Thoracic aorta (tissue), 2 donors: ENCODE measurements at regions not wholly inside any gene's neighbourhood (a gene's known extent, or its start where the extent isn't known, plus 50 kb on each side); places are given as distances from the start of the nearest gene placed in this dataset.

Experiments
- ATAC-seq: fragments of 150-250 bp; one replicate; pipeline ENCODE4 v1.8.0; 2017; ENCODE audit warnings: low read depth; ENCODE audit not compliant: insufficient number of reproducible peaks, low FRiP score
- DNase-seq: peaks from one replicate; pipeline ENCODE4 v3.0.0-alpha.2; 2020; ENCODE audit warnings: low spot score
- H3K27ac ChIP-seq, 2 donors: fragments of 200-600 bp; sonication (generic); 1 replicate in 1 of 2; 2 replicates in 1 of 2; pipeline ENCODE4 v1.5.1; 2016; ENCODE audit warnings: mild to moderate bottlenecking in 2 of 2, moderate library complexity in 2 of 2
- H3K27me3 ChIP-seq: fragments of 200-600 bp; sonication (generic); replicated peaks from 2 replicates; pipeline ENCODE4 v1.6.0; 2016; ENCODE audit warnings: mild to moderate bottlenecking; ENCODE audit not compliant: insufficient read depth
- H3K36me3 ChIP-seq: fragments of 200-600 bp; sonication (generic); one replicate; pipeline ENCODE4 v1.5.1; 2016
- H3K4me1 ChIP-seq, 2 donors: fragments of 200-600 bp; sonication (generic); 1 replicate in 1 of 2; 2 replicates in 1 of 2; pipeline versions ENCODE4 v1.5.1 to v1.6.0; 2016; ENCODE audit warnings: low read depth in 2 of 2, mild to moderate bottlenecking in 1 of 2; ENCODE audit not compliant: control insufficient read depth in 1 of 2
- H3K4me3 ChIP-seq: fragments of 200-600 bp; sonication (generic); 2 replicates; pipeline ENCODE4 v1.5.1; 2016; ENCODE audit warnings: mild to moderate bottlenecking
- H3K9me3 ChIP-seq: fragments of 200-600 bp; sonication (generic); 2 replicates; pipeline ENCODE4 v1.5.1; 2016
- CTCF ChIP-seq: fragments of 200-600 bp; sonication (generic); IDR thresholded peaks from one replicate; pipeline ENCODE4 v1.5.1; 2019; ENCODE audit warnings: antibody characterized with exemption

- Histone ChIP-seq H3K4me3 (no peak overlapping the region), H3K27me3 (no peaks in the 10 kb centered on the region), H3K36me3 (no peaks in the 10 kb centered on the region), H3K4me1 (no peaks in the 10 kb centered on the region), H3K9me3 (no peaks in the 10 kb centered on the region), H3K27ac (no peak overlapping the region)
- TF ChIP-seq CTCF, result no peak
- ATAC-seq (no peak), DNase-seq (no peak)
These were observed 144.8 kb upstream of the GJB5 start for GRCh38 chr1:34610063-34610462.

- H3K36me3 ChIP-seq, result no peaks in the 10 kb centered on the region
- H3K27ac ChIP-seq, result no peak overlapping the region
- DNase-seq, result no peak
- H3K27me3 ChIP-seq, result no peaks in the 10 kb centered on the region
- H3K4me1 ChIP-seq, result no peaks in the 10 kb centered on the region
- H3K9me3 ChIP-seq, result no peaks in the 10 kb centered on the region
- ATAC-seq, result no peak
- no peak for TF ChIP-seq CTCF
- no peak overlapping the region for H3K4me3 ChIP-seq
These were observed 143.3 kb upstream of the GJB5 start for GRCh38 chr1:34611571-34611970.

- H3K27ac ChIP-seq, result no peak overlapping the region
- H3K4me3 ChIP-seq, result no peak overlapping the region
- no peaks in the 10 kb centered on the region for H3K36me3 ChIP-seq
- DNase-seq (no peak), ATAC-seq (no peak)
- no peaks in the 10 kb centered on the region for H3K9me3 ChIP-seq
- H3K27me3 ChIP-seq, result no peaks in the 10 kb centered on the region
- TF ChIP-seq CTCF, result no peak
- no peaks in the 10 kb centered on the region for H3K4me1 ChIP-seq
These were observed 142.6 kb upstream of the GJB5 start for GRCh38 chr1:34612091-34612827.

GRCh38 chr1:34617321-34618118 is 137.3 kb upstream of the GJB5 start:
- no peak for ATAC-seq
- TF ChIP-seq CTCF, result no peak

GRCh38 chr1:34618381-34618780 is 136.5 kb upstream of the GJB5 start:
- H3K27me3 ChIP-seq, result no peaks in the 10 kb centered on the region
- no peaks in the 10 kb centered on the region for H3K36me3 ChIP-seq
- H3K4me1 ChIP-seq, result no peaks in the 10 kb centered on the region
- DNase-seq, result no peak
- H3K9me3 ChIP-seq, result no peaks in the 10 kb centered on the region
- no peak overlapping the region for H3K27ac ChIP-seq
- no peak overlapping the region for H3K4me3 ChIP-seq
- ATAC-seq, result no peak
- no peak for TF ChIP-seq CTCF

More at GRCh38 chr1:34617321-34618118, 137.3 kb upstream of the GJB5 start:
- Histone ChIP-seq H3K27ac (no peak overlapping the region), H3K4me1 (no peaks in the 10 kb centered on the region), H3K27me3 (no peaks in the 10 kb centered on the region), H3K9me3 (no peaks in the 10 kb centered on the region), H3K4me3 (no peak overlapping the region), H3K36me3 (no peaks in the 10 kb centered on the region)
- no peak for DNase-seq
